GM18517 (cell line): ENCODE measurements at regions not wholly inside any gene's neighbourhood (a gene's known extent, or its start where the extent isn't known, plus 50 kb on each side); places are given as distances from the start of the nearest gene placed in this dataset.
"Not testable (repeated sequence)": the region's sequence is repeated elsewhere in the genome, so short reads cannot be mapped to it uniquely, and the experiment has no call there.

ENCODE experiments used
- ATAC-seq: cut with Tn5 transposase; IDR thresholded peaks from one replicate; pipeline ENCODE4 v1.9.1; 2021; ENCODE audit warnings: mild to moderate bottlenecking, moderate library complexity; ENCODE audit not compliant: unreplicated experiment

- no peak for ATAC-seq
These were observed 214.2 kb downstream of the MREG start for GRCh38 chr2:215799194-215799593.

- no peak for ATAC-seq
These were observed 215.7 kb downstream of the MREG start for GRCh38 chr2:215797676-215798075.

GRCh38 chr2:215796140-215796855 lies 217.1 kb downstream of the MREG start:
- no peak for ATAC-seq

GRCh38 chr2:215794829-215795546 lies 218.4 kb downstream of the MREG start:
- ATAC-seq: no peak

DNA sequence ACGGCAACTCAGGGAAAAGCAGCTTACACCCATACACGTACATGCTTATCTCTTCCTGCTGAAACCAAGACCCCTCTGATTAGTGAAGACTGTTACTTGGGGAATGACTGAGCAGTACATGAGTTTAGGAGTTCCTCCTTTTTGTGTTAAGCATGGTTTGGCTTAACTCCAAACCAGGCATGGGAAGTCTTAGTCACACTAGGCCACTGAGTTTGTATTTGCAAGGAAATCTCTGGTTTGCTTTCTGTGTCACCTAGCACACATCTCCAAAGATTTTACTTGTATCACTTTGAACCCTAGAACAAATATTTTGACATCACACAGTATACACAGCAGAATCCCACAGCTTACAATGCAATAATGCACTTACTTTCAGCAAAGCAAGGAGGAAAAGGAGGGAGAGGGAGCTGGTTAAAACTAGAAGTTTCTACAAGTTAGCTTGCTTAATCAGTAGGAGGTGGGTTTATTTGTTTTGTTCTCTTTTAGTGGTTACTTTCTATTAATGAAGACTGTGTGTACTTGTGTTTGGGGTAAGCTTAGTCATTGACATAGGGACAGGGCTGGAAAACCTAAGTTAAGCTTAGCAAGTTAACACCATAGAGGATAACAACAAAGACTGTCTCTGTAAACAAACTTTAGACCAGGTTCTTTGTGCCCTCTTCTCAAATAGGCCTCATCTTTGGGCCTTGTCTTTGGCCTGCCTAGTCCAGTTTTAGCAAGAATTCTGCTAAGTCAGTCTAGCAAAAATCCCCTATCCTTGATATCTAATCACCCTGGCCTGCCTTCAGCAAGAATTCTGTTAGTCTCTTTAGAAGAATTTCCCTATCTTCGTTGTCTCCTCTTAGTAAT lies 219.4 kb downstream of the MREG start:
- ATAC-seq: no peak

DNA sequence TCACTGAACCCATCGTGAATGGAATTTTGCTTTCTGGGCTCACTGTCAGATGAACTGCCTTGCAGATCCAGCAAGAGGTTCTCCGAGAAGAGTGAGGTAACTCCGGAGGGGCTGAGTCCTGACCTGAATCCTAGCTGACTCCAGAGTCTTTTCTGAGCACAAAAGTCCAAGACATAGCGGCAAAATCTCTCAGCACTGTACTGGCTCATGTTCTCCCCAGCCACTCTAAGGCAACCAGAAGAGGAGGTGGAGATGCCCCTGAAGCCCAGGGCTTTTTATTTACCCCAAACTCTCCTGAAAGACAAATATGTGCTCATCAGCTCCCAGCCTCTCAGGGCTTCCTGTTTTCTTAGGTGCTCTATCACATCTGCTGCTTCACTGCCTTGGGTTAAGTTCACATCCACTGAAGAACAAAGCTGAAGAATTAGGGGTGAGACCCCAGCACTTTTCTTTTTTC lies 221.8 kb downstream of the MREG start:
- ATAC-seq: no peak

DNA sequence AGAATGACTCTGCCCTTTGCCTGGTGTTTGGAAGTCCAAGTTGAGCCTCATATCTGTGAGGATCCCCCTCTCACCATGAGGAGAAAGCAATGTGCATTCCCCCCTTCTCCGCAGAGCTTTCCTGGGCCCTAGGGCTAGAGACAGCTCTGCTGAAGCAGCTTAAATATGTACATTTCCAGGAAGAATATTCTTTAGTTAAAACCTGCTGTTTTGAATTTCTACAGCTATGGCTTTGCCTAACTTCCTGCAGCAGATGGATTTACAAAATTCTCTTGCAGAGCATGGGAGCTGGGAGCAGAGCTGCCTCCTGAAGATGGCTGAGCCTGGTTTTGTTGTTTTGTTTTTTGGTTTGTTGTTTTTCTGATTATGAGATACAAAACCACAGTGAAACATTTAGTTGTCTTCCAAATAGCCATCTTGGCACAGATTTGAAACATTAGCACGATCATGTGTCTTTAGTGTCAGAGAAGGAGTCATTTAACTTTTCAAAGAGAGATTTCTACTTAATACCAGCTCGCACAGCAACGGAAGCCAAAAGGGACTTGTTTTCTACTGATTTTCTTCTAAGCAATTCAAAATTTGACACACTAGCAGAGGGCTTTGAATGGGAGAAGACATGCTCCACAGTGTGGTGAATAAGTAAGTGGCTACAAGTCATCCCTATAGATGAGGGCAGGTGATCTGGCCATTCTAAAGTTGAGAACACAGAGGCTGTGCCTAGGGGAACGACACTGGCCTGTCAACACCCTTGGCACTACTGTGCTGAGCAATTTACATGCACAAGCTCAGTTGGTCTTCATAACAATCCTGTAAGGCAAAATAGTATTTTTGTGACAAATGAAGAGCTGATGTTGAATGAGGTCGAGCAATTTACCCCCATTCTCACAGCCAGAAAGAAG lies 222.6 kb downstream of the MREG start:
- no peak for ATAC-seq

DNA sequence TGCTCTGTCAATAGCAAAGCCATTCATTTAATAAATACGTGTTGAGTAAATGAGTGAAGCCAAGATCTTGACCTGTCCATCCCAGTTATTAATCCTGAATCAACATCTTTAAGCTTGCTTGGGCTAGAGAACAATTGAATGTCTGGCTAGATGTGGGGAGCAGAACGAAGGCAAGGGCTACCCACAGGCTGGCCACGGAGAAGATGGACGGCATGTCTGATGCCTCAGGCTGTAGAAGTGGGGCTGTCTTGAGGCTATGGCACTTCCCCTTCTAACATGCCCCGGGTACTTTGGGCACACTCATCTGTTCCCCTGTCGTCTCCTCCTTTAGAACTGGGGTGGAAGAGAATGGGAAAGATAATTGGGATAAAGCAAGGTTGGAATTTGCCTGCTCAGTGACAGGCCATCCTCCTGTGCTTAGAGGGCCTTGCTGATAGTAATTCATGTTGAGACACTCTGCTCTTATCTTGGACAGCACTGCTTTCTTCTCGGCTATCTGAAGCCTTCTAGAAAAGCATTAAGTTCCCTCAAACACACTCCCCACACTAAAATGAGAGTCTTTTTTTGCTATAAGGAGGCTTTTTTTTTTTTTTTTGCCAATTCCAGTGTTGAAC lies 225.7 kb downstream of the MREG start:
- ATAC-seq: no peak

DNA sequence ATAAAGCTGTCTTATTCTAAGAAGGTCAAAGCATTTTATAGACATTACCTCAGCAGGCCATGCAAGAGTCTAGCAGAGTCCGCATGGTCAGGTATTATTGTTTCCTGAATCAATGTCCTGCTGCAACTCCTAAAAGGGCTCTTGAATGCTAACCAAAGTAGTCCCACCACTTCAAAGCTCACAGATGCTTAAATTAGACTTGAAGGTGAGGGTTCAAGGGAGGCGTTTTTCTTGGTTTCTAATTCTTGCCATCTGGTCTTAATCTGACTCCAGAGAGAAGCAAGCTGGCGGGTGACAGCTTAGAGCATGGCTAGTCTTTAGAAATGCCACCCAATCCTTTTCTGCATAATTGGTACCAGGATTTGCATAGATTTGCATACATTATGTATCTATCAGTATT lies 226.3 kb downstream of the MREG start:
- ATAC-seq: no peak

DNA sequence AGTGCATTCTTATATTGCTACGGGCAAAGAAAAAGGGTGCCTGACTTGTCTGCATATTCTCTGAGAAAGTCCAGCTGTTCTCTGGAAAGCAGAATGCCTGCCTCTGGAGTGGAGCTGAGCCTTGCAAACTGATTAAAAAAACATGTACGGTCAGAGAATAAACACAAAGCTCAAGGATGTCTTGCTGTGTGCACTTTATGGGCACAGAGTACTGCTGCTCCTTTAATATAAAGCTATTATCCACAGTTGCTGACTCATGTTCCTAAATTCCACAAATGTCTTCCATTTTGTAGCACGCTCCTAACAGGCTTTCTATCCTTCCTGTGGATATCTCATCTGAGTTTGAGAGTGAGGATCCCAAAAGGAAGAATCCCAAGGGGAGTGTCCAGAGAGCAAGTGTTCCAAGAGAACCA lies 229.0 kb downstream of the MREG start:
- no peak for ATAC-seq

DNA sequence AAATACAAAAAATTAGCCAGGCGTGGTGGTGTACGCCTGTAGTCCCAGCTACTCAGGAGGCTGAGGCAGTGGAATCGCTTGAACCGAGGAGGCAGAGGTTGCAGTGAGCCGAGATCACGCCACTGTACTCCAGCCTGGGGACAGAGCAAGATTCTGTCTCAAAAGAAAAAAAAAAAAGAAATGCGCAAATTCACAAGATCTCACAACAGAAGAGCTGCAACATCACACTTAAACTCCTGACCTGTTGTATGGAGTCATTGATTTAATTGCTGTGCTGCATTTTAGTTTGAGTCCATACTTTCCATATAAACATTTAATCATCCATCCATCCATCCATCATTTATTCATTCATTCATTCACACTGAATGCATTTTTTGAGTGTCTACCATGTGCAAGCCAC lies 229.7 kb downstream of the MREG start:
- ATAC-seq: not testable (repeated sequence)

- ATAC-seq: no peak
These were observed 230.4 kb downstream of the MREG start for GRCh38 chr2:215782965-215783364.

GRCh38 chr2:215782295-215782694 lies 231.1 kb downstream of the MREG start:
- no peak for ATAC-seq

DNA sequence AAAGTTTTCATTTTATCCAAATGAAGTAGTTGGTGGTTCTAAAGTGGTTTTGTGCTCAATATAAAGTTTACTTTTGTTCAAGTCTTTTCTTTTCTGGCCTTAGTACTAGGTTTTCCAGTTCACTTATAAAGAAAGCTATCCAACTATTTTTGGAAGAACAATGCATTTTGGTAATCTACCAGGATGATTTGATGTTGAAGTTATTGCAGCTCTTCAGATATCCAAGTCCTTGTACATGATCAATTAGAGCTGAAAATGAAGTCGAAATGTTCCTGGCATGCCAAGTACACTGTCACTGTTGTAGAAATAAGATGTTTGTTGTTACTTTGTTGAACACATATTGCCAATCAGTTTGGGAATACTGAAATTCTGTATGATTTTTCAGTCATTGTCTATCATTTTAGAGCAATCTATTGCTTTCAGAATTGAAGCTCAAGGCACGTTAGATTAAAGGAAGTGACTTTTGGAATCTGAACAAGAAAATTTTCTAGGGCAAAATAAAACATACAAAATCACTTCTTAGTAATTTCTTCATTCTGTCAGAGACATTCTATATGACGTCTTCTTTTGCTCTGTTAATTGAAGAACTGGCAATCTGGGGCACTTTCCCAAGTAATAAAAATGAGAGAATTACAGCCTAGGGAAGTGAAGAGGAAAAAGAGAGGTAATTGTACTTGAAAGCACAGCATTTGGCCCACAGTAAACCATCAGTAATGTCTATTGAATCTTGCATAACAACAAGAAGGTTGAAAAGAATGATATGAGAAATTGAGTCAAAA lies 232.3 kb downstream of the MREG start:
- no peak for ATAC-seq

- no peak for ATAC-seq
These were observed 233.0 kb downstream of the MREG start for GRCh38 chr2:215780313-215780712.

DNA sequence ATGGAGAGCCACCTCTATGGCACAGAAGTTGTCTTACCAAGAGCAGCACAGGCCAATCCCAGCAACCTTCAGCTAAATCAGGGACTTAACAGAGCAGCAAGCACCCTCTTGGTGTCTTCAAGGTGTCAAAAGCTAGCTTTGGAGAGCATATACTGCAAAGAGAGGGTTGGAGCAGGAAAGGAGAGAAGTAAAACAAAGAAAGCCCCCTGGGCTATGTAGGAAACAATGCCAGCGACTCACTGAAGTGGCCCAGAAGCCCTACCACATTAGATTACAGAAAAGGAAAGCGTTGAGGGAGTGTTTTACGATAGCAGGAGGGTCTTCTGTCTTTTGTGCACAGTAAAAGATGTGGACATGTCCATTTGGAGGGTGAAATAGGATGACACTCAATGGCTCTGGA lies 233.4 kb downstream of the MREG start:
- no peak for ATAC-seq

GRCh38 chr2:215777465-215778044 lies 235.8 kb downstream of the MREG start:
- ATAC-seq: no peak

- no peak for ATAC-seq
These were observed 238.2 kb downstream of the MREG start for GRCh38 chr2:215775106-215775505.

DNA sequence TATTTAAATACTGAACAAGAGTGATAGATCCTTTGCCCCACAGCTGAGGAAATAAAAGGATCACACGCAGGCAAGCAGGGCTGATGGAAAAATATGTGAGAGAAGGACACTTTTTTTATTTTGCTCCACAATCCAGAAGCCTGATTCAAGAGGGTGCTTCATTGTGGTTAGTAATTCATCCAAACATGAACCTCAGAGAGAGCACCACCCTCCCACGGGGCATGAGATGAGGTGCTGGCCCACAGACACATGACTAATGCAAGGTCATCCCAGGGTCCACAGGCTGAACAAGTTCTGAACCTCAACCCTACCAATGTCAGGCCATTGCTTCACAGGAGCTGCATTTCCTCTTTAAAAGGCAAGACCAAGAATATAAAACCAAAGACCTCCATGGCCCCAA lies 239.6 kb downstream of the MREG start:
- ATAC-seq: no peak
